ENCODE measurements at regions not wholly inside any gene's neighbourhood (a gene's known extent, or its start where the extent isn't known, plus 50 kb on each side); places are given as distances from the start of the nearest gene placed in this dataset.

GRCh38 chr11:28822576-28822975 is 714.4 kb downstream of the METTL15 start:
- Histone ChIP-seq H3K9ac (replicated peaks; ENCODE audit: extremely low read depth, insufficient read depth, low read length) (no peak overlapping the region), H3K27ac (ENCODE audit: insufficient read depth, low read depth, low read length) (no peak overlapping the region), H4K20me1 (replicated peaks; ENCODE audit: control insufficient read depth, extremely low read depth, insufficient read depth, low read length) (no peaks in the 10 kb centered on the region), H3K27me3 (ENCODE audit: control insufficient read depth in 2 of 2, insufficient read depth in 2 of 2, low read length in 2 of 2) (no peaks in the 10 kb centered on the region), H3K4me1 (ENCODE audit: control insufficient read depth, extremely low read depth, insufficient read depth, low read length) (peaks cover 7% of the 10 kb centered on the region), H3K4me3 (replicated peaks in 1 of 3; ENCODE audit: insufficient read depth in 1 of 3, low read depth in 1 of 3, low read length in 3 of 3) (no peak overlapping the region), H3K79me2 (ENCODE audit: control insufficient read depth, insufficient read depth, low read length) (peaks cover 4% of the 10 kb centered on the region), H3K36me3 (ENCODE audit: control insufficient read depth in 2 of 2, extremely low read depth in 1 of 2, insufficient read depth in 2 of 2, low read length in 2 of 2) (no peaks in the 10 kb centered on the region), H2AFZ (ENCODE audit: low read depth, low read length) (no peak overlapping the region), H3K9me1 (replicated peaks; ENCODE audit: control insufficient read depth, extremely low read depth, insufficient read depth, low read length) (no peaks in the 10 kb centered on the region), H3K4me2 (ENCODE audit: insufficient read depth, low read length) (no peak overlapping the region), H3K9me3 (replicated peaks; ENCODE audit: control insufficient read depth, insufficient read depth, low read length) (no peaks in the 10 kb centered on the region)
- ChIA-PET CTCF (interaction anchor here (0.8 to 2.8 kb wide), 5 partner anchors 9 to 337 kb away, joined by 3 to 11 read pairs (median 5); no protein-coding TSS in a partner anchor), POLR2A (no interaction called here)
- FAIRE-seq = no peak
- TF ChIP-seq JUN (IDR thresholded peaks at IDR 0.05; ENCODE audit: borderline replicate concordance, insufficient read depth, insufficient read length, low read depth) (no peak), GATA2 (IDR thresholded peaks at IDR 0.05; ENCODE audit: insufficient read depth, insufficient read length, low read depth, low read length) (no peak), MYC (IDR thresholded peaks at IDR 0.05; ENCODE audit: low read depth, low read length) (no peak), POLR2A (IDR thresholded peaks at IDR 0.05; ENCODE audit: low read depth, low read length) (no peak), EZH2 (IDR thresholded peaks at IDR 0.05; ENCODE audit: borderline replicate concordance, low read depth, low read length, severe bottlenecking) (no peak), POLR2AphosphoS5 (IDR thresholded peaks at IDR 0.05; ENCODE audit: insufficient read depth, low read depth, low read length) (no peak), FOS (IDR thresholded peaks at IDR 0.05; ENCODE audit: borderline replicate concordance, insufficient read depth, low read length) (no peak), MAX (IDR thresholded peaks at IDR 0.05; ENCODE audit: insufficient read depth, insufficient read length) (no peak)
- TF ChIP-seq, protein P1, sequence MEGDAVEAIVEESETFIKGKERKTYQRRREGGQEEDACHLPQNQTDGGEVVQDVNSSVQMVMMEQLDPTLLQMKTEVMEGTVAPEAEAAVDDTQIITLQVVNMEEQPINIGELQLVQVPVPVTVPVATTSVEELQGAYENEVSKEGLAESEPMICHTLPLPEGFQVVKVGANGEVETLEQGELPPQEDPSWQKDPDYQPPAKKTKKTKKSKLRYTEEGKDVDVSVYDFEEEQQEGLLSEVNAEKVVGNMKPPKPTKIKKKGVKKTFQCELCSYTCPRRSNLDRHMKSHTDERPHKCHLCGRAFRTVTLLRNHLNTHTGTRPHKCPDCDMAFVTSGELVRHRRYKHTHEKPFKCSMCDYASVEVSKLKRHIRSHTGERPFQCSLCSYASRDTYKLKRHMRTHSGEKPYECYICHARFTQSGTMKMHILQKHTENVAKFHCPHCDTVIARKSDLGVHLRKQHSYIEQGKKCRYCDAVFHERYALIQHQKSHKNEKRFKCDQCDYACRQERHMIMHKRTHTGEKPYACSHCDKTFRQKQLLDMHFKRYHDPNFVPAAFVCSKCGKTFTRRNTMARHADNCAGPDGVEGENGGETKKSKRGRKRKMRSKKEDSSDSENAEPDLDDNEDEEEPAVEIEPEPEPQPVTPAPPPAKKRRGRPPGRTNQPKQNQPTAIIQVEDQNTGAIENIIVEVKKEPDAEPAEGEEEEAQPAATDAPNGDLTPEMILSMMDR (IDR thresholded peaks at IDR 0.05; ENCODE audit: extremely low read depth in 1 of 2, insufficient read depth in 1 of 2, low read depth in 1 of 2, low read length in 2 of 2) = no peak
- intact Hi-C loops (cut with micrococcal nuclease) = no loop called here
- dilution Hi-C loops (cut with MboI; ENCODE audit: extremely low pct_ligation_motif_present, low sequenced_read_pairs) = no loop called here
- BruUV-seq (replicated peaks) = no TSS peak
- no peak for DNase-seq (ENCODE audit: low read depth, low spot score)
